Panc1 (cell line): ENCODE measurements at regions not wholly inside any gene's neighbourhood (a gene's known extent, or its start where the extent isn't known, plus 50 kb on each side); places are given as distances from the start of the nearest gene placed in this dataset.

Experiments used
- ATAC-seq: fragments of 200-7000 bp; cut with Tn5 transposase; 2 replicates; pipeline ENCODE4 v1.9.1; 2020; ENCODE audit warnings: mild to moderate bottlenecking, moderate library complexity
- BruUV-seq: library from RNA; stranded (reverse); fragments of 400-500 nt; replicated peaks from 2 replicates; lab custom pipeline; 2021; lab: Mats Ljungman, UMichigan
- CTCF ChIA-PET: fragments of 300-600 bp; sonication (Branson Sonifier 250); formaldehyde crosslinking; loops from one replicate; lab custom pipeline; 2022; ENCODE audit warnings: antibody characterized with exemption; lab: Charles Lee
- POLR2A ChIA-PET: fragments of 300-600 bp; sonication (Branson Sonifier 250); formaldehyde crosslinking; loops from one replicate; lab custom pipeline; 2022; ENCODE audit warnings: antibody characterized with exemption; lab: Charles Lee
- DNase-seq: peaks from one replicate; pipeline ENCODE4 v3.0.0-alpha.2; 2010; ENCODE audit warnings: low read depth, low spot score
- H3K27ac ChIP-seq: 2 replicates; pipeline ENCODE4 v1.5.1; 2011; ENCODE audit warnings: mild to moderate bottlenecking, low read length, inconsistent platforms
- H3K27me3 ChIP-seq: fragments of 200-500 bp; sonication (Bioruptor generic); 2 replicates; pipeline ENCODE4 v1.6.0; 2014; ENCODE audit warnings: low read length, inconsistent platforms; ENCODE audit not compliant: control insufficient read depth, insufficient read depth
- H3K36me3 ChIP-seq: fragments of 200-500 bp; sonication (Bioruptor generic); 2 replicates; pipeline ENCODE4 v1.5.1; 2014; ENCODE audit warnings: inconsistent platforms, mild to moderate bottlenecking, low read length, moderate library complexity; ENCODE audit not compliant: control insufficient read depth, insufficient read depth
- H3K4me1 ChIP-seq: 2 replicates; pipeline ENCODE4 v1.5.1; 2011; ENCODE audit warnings: inconsistent platforms, mild to moderate bottlenecking, low read length, moderate library complexity; ENCODE audit not compliant: control insufficient read depth, insufficient read depth
- H3K4me3 ChIP-seq, 2 experiments: 2 replicates each; pipeline ENCODE4 v1.5.1; 2011 to 2012; ENCODE audit warnings: low read depth in 2 of 2, low read length in 2 of 2, mild to moderate bottlenecking in 2 of 2, inconsistent platforms in 1 of 2, moderate library complexity in 1 of 2
- H3K9me3 ChIP-seq: fragments of 200-500 bp; sonication (Bioruptor generic); 2 replicates; pipeline ENCODE4 v1.5.1; 2014; ENCODE audit warnings: low read depth, mild to moderate bottlenecking, inconsistent platforms, low read length, moderate library complexity; ENCODE audit not compliant: control insufficient read depth, insufficient read depth
- POLR2AphosphoS5 ChIP-seq: IDR thresholded peaks from 2 replicates; pipeline ENCODE4 v1.6.1; 2012; ENCODE audit warnings: mild to moderate bottlenecking, low read depth, low read length, moderate library complexity
- SIN3A ChIP-seq: IDR thresholded peaks from 2 replicates; pipeline ENCODE4 v1.6.1; 2012; ENCODE audit warnings: low read depth, mild to moderate bottlenecking, low read length, moderate library complexity, borderline replicate concordance; ENCODE audit not compliant: insufficient read depth
- TCF7L2 ChIP-seq: IDR thresholded peaks from 2 replicates; pipeline ENCODE4 v1.6.1; 2011; ENCODE audit warnings: mild to moderate bottlenecking, low read depth, low read length, inconsistent platforms
- in situ Hi-C: cut with HindIII; loops from 2 replicates; pipeline ENCODE4 v1.10.0; 2016; ENCODE audit warnings: low sequenced_read_pairs, low pct_unique_long_range_greater_than_20kb
- intact Hi-C: fragments of 100-400 bp; cut with micrococcal nuclease; formaldehyde crosslinking; loops from one replicate; pipeline ENCODE4 v1.10.0; 2022; ENCODE audit not compliant: unreplicated experiment
- TF ChIP-seq, protein P1 (sequence below): fragments of 450-650 bp; IDR thresholded peaks from 2 replicates; pipeline ENCODE4 v1.5.1; 2017; ENCODE audit warnings: mild to moderate bottlenecking
- TF ChIP-seq, protein P2 (sequence below), 2 experiments: IDR thresholded peaks; 2 replicates each; pipeline ENCODE4 v1.6.1; 2011 to 2012; ENCODE audit warnings: low read depth in 2 of 2, control low read depth in 1 of 2, low read length in 1 of 2, mild to moderate bottlenecking in 1 of 2, moderate library complexity in 1 of 2; ENCODE audit not compliant: insufficient read depth in 1 of 2

DNA sequence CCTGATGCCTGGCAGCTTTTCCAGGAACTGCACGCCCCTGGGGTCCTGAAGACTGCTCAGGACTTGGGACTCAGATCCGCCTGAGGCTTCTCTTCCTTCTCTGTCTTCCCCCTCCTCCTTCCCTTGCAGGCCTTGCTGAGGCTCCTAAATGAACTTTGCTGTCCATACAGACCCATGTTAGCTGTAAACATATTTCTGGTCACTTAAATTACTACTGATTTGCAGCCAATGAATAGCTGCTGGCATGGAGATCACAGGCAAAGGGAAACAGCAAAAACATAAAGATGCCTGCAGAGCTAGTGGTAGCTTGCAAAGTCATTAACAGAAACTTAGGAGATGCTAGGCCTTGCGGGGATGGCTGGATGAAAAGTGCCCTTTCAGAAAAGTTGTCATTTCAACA, 261.9 kb downstream of the GADD45G start:
- POLR2A ChIA-PET = no interaction called here
- in situ Hi-C loops = no loop called here
- H3K36me3 ChIP-seq = no peaks in the 10 kb centered on the region
- intact Hi-C loops = no loop called here
- ATAC-seq (no peak), DNase-seq (no peak)
- no peak overlapping the region for H3K27ac ChIP-seq
- TF ChIP-seq, protein P1, sequence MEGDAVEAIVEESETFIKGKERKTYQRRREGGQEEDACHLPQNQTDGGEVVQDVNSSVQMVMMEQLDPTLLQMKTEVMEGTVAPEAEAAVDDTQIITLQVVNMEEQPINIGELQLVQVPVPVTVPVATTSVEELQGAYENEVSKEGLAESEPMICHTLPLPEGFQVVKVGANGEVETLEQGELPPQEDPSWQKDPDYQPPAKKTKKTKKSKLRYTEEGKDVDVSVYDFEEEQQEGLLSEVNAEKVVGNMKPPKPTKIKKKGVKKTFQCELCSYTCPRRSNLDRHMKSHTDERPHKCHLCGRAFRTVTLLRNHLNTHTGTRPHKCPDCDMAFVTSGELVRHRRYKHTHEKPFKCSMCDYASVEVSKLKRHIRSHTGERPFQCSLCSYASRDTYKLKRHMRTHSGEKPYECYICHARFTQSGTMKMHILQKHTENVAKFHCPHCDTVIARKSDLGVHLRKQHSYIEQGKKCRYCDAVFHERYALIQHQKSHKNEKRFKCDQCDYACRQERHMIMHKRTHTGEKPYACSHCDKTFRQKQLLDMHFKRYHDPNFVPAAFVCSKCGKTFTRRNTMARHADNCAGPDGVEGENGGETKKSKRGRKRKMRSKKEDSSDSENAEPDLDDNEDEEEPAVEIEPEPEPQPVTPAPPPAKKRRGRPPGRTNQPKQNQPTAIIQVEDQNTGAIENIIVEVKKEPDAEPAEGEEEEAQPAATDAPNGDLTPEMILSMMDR = no peak
- no peak for TF ChIP-seq TCF7L2
- TF ChIP-seq, protein P2, sequence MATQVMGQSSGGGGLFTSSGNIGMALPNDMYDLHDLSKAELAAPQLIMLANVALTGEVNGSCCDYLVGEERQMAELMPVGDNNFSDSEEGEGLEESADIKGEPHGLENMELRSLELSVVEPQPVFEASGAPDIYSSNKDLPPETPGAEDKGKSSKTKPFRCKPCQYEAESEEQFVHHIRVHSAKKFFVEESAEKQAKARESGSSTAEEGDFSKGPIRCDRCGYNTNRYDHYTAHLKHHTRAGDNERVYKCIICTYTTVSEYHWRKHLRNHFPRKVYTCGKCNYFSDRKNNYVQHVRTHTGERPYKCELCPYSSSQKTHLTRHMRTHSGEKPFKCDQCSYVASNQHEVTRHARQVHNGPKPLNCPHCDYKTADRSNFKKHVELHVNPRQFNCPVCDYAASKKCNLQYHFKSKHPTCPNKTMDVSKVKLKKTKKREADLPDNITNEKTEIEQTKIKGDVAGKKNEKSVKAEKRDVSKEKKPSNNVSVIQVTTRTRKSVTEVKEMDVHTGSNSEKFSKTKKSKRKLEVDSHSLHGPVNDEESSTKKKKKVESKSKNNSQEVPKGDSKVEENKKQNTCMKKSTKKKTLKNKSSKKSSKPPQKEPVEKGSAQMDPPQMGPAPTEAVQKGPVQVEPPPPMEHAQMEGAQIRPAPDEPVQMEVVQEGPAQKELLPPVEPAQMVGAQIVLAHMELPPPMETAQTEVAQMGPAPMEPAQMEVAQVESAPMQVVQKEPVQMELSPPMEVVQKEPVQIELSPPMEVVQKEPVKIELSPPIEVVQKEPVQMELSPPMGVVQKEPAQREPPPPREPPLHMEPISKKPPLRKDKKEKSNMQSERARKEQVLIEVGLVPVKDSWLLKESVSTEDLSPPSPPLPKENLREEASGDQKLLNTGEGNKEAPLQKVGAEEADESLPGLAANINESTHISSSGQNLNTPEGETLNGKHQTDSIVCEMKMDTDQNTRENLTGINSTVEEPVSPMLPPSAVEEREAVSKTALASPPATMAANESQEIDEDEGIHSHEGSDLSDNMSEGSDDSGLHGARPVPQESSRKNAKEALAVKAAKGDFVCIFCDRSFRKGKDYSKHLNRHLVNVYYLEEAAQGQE (IDR thresholded peaks at IDR 0.05; ENCODE audit: insufficient read depth in 1 of 2, low read depth in 2 of 2, low read length in 1 of 2) = no peak
- TF ChIP-seq SIN3A = no peak
- TF ChIP-seq POLR2AphosphoS5 = no peak
- CTCF ChIA-PET = no interaction called here
- H3K27me3 ChIP-seq = no peaks in the 10 kb centered on the region
- H3K4me1 ChIP-seq = no peaks in the 10 kb centered on the region
- no peaks in the 10 kb centered on the region for H3K9me3 ChIP-seq
- no TSS peak for BruUV-seq
- H3K4me3 ChIP-seq = no peak overlapping the region

DNA sequence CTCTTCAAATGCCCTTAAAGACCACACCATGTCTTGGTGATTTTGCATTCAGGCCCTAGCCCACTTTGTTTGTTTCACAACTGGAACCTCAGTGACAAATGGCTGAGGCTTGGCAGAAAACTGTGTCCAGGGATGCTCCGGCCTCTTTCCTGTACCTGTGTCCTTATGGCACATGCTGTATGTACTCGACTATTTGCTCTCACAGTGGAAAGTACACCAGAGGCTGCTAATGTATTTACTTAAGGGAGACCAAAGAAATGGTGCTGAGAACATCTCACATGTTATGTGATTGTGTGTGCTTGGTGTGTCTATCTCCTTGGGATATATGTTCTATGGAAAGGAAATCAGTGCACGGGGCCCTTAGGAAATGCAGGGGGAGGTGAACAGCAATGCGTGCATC, 263.3 kb downstream of the GADD45G start:
- H3K27ac ChIP-seq = no peak overlapping the region
- intact Hi-C loops (no loop called here), in situ Hi-C loops (no loop called here)
- TF ChIP-seq POLR2AphosphoS5 = no peak
- TF ChIP-seq SIN3A = no peak
- TF ChIP-seq, protein P1 = no peak
- no peak for TF ChIP-seq TCF7L2
- TF ChIP-seq, protein P2 (IDR thresholded peaks at IDR 0.05; ENCODE audit: insufficient read depth in 1 of 2, low read depth in 2 of 2, low read length in 1 of 2) = no peak
- H3K36me3 ChIP-seq = no peaks in the 10 kb centered on the region
- H3K27me3 ChIP-seq = no peaks in the 10 kb centered on the region
- no peaks in the 10 kb centered on the region for H3K4me1 ChIP-seq
- POLR2A ChIA-PET = no interaction called here
- CTCF ChIA-PET = interaction anchor here (0.6 kb wide), 1 partner anchor 29 kb away, joined by 6 read pairs; no protein-coding TSS in a partner anchor
- DNase-seq = no peak
- ATAC-seq = no peak
- no peaks in the 10 kb centered on the region for H3K9me3 ChIP-seq
- BruUV-seq = no TSS peak
- H3K4me3 ChIP-seq = no peak overlapping the region
